GM12865 (cell line): ENCODE measurements at regions not wholly inside any gene's neighbourhood (a gene's known extent, or its start where the extent isn't known, plus 50 kb on each side); places are given as distances from the start of the nearest gene placed in this dataset.

Experiments
- DNase-seq: peaks from one replicate; pipeline ENCODE4 v3.0.0; 2010; ENCODE audit warnings: low read depth
- H3K4me3 ChIP-seq: 2 replicates; pipeline ENCODE4 v1.5.1; 2011; ENCODE audit warnings: mild to moderate bottlenecking, low read depth, low read length, control low read depth
- TF ChIP-seq, protein P1 (sequence below): IDR thresholded peaks from 2 replicates; pipeline ENCODE4 v1.5.1; 2011; ENCODE audit warnings: low read length, control low read depth, low read depth, inconsistent platforms; ENCODE audit not compliant: insufficient read depth; ENCODE audit errors: missing control alignments

DNA sequence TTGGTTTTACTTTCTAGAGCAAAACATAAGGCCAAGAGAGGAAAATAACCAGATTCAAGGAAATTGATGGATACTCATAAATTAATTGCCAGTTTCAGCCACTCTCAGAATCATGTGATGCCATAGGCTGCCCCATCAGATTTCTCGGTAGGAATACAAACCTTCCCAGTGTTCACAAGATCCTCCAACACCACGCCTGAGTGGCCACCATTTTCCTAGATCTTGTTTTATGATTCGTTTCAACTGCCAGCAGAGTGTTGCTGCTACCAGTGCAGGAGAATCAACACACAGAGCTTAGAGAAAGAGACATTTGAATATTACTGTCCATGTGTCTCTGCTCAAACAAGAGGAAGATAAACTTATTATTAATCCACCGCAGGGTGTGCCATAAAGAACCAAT, 434.2 kb upstream of the CDH4 start:
- H3K4me3 ChIP-seq: no peak overlapping the region
- TF ChIP-seq, protein P1, sequence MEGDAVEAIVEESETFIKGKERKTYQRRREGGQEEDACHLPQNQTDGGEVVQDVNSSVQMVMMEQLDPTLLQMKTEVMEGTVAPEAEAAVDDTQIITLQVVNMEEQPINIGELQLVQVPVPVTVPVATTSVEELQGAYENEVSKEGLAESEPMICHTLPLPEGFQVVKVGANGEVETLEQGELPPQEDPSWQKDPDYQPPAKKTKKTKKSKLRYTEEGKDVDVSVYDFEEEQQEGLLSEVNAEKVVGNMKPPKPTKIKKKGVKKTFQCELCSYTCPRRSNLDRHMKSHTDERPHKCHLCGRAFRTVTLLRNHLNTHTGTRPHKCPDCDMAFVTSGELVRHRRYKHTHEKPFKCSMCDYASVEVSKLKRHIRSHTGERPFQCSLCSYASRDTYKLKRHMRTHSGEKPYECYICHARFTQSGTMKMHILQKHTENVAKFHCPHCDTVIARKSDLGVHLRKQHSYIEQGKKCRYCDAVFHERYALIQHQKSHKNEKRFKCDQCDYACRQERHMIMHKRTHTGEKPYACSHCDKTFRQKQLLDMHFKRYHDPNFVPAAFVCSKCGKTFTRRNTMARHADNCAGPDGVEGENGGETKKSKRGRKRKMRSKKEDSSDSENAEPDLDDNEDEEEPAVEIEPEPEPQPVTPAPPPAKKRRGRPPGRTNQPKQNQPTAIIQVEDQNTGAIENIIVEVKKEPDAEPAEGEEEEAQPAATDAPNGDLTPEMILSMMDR: no peak
- no peak for DNase-seq

DNA sequence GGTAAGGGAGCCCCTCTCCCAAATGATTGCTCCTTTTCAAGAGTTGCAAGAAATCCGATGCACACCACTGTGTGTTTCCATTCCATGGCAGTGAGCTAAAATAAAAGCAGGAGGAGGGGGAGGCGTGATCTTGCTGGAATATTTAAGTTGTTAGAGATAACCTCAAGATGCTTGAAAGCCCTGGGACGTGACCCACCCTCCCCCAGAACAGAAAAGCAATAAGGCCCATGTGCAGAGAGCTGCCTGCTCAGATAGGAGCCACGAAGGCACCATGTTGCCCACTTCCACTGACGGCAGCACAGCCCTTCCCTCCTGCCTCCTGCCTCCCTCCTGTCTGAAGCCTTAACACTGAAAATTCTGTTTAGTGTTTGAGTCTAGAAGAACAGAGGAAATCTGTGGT, 432.6 kb upstream of the CDH4 start:
- no peak overlapping the region for H3K4me3 ChIP-seq
- DNase-seq: no peak
- TF ChIP-seq, protein P1: no peak

DNA sequence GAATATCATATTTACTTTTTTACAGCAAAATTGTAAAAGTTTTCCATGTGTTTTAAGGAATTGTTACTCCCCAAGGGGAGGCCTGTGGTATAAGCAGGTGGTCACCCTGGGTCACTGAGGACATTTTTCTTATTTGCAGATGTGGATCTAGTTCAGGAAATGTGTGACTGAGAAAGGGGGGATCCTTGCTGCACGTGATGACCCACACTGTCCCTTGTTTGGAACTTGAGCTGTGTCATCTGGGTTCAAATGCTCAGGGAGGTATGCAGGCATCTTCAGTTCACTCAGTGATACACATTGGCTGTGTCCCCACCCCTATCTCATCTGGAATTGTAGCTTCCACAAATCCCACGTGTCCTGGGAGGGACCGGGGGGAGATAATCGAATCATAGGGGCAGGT, 431.9 kb upstream of the CDH4 start:
- no peak overlapping the region for H3K4me3 ChIP-seq
- no peak for DNase-seq
- TF ChIP-seq, protein P1: no peak

DNA sequence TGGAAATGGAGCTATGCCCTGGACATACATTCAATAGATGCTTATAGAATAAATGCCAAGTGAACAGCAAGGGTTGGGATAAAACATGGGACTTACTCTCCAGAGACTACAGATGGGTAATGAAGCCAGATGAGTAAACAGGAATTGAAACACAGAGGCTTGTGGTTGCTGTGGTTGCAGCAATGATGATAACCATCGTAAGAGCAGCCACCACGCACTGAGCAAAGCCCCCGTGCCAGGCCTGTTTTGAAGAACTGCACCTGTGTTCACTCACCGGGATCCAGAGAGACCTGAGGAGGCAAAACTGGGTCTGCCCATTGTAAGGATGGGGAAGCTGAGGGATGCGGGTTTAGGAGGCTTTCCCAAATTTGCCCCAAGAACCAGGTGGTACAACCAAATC, 431.1 kb upstream of the CDH4 start:
- no peak overlapping the region for H3K4me3 ChIP-seq
- no peak for DNase-seq
- TF ChIP-seq, protein P1: no peak

DNA sequence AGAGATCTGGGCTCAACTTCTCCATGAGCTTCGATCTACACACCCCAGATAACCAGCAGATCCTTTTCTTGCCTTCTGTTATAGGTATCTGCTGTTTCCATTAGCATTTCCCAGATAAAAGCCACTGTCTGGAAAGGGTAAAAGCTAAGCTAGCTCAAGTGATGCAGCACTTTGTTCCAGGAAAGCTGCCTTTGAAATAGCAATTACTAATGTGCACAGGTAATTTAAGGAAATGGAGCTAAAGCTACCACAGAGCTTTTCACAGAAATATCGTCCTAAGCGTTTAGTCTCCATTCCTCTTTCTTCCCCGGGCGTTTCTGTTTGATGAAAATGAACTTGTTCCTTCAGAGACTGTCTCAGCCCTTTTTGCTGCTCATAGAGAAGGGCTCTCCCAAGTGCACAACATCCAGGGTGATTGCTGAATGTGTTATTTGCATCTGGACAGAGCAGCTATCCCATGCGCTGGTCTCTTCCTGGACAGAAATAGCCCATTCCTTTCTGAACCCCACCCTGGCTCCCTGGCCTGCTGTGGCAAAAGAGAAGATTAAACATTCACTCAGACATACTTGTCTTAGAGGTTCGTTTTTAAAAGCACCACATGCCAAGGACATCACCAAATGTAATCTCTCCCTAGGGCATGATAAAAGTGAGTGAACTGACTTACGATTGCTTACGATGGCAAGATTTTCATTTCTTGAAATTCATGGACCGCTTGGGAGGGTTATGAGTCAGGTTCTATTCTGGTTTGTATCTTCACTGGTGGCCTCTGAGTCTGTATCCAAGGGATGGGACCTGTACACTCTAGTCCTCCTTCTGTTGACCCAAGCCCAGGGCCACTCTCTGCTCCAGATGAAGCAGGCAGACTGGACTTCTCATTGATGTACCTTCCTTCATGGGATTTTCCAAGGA, 429.1 kb upstream of the CDH4 start:
- H3K4me3 ChIP-seq: no peak overlapping the region
- TF ChIP-seq, protein P1: no peak
- DNase-seq: no peak

DNA sequence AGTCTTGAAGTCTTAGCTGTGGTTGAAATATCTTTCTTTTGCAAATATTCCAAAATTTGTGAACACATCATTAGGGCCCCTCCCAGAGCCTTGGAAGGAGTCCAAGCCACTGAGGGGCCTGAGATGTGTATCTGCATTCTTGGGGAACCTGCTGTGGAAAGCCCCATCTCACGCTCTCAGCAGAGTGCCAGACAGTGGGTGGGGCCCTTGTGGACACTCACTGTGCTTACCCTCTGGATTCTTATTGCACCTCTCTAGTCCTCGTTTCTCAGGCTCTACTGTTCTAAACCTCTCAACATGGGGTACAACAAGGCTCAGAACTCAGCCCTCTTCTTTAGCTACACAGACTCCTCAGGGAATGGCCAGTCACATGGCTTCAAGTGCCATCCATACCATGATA, 416.2 kb upstream of the CDH4 start:
- H3K4me3 ChIP-seq: no peak overlapping the region

More for the DNA sequence above, 416.2 kb upstream of the CDH4 start:
- no peak for DNase-seq
- TF ChIP-seq, protein P1: no peak
